PC-3 (cell line): ENCODE measurements at regions not wholly inside any gene's neighbourhood (a gene's known extent, or its start where the extent isn't known, plus 50 kb on each side); places are given as distances from the start of the nearest gene placed in this dataset.
"Not testable (repeated sequence)": the region's sequence is repeated elsewhere in the genome, so short reads cannot be mapped to it uniquely, and the experiment has no call there.

Experiments
- ATAC-seq: fragments of 200-7000 bp; cut with Tn5 transposase; 2 replicates; pipeline ENCODE4 v1.9.1; 2020; ENCODE audit warnings: mild to moderate bottlenecking, moderate library complexity
- BruUV-seq: library from RNA; stranded (reverse); fragments of 400-500 nt; replicated peaks from 2 replicates; lab custom pipeline; 2021; lab: Mats Ljungman, UMichigan
- CTCF ChIA-PET: fragments of 300-600 bp; sonication (Branson Sonifier 250); formaldehyde crosslinking; loops from one replicate; lab custom pipeline; 2022; ENCODE audit warnings: antibody characterized with exemption; lab: Charles Lee
- POLR2A ChIA-PET: fragments of 300-600 bp; sonication (Branson Sonifier 250); formaldehyde crosslinking; loops from one replicate; lab custom pipeline; 2022; ENCODE audit warnings: antibody characterized with exemption; ENCODE audit not compliant: unreplicated experiment; lab: Charles Lee
- DNase-seq: peaks from one replicate; pipeline ENCODE4 v3.0.0-alpha.2; 2015
- H2AFZ ChIP-seq: fragments of 300-600 bp; sonication (generic); 2 replicates; pipeline ENCODE4 v1.6.0; 2016; ENCODE audit warnings: antibody characterized with exemption, low read length
- H3F3A ChIP-seq: fragments of 300-600 bp; sonication (generic); one replicate; pipeline ENCODE4 v1.6.0; 2017; ENCODE audit warnings: antibody characterized with exemption, low read length, control low read depth, mild to moderate bottlenecking; ENCODE audit not compliant: unreplicated experiment
- H3K27ac ChIP-seq: fragments of 300-600 bp; sonication (generic); 2 replicates; pipeline ENCODE4 v1.5.1; 2016; ENCODE audit warnings: mild to moderate bottlenecking, low read length
- H3K27me3 ChIP-seq: fragments of 300-600 bp; sonication (generic); 2 replicates; pipeline ENCODE4 v1.6.1; 2016; ENCODE audit warnings: low read length, mixed read lengths
- H3K36me3 ChIP-seq: fragments of 300-600 bp; sonication (generic); 2 replicates; pipeline ENCODE4 v1.6.1; 2016; ENCODE audit warnings: low read depth, mixed run types, low read length, mixed read lengths
- H3K4me1 ChIP-seq: fragments of 300-600 bp; sonication (generic); 2 replicates; pipeline ENCODE4 v1.5.1; 2016; ENCODE audit warnings: low read length; ENCODE audit not compliant: insufficient read depth
- H3K4me2 ChIP-seq: fragments of 300-600 bp; sonication (generic); 2 replicates; pipeline ENCODE4 v1.6.0; 2016; ENCODE audit warnings: low read length
- H3K4me3 ChIP-seq: fragments of 300-600 bp; sonication (generic); 2 replicates; pipeline ENCODE4 v1.5.1; 2016; ENCODE audit warnings: mild to moderate bottlenecking, low read length, mixed read lengths
- H3K79me2 ChIP-seq: fragments of 300-600 bp; sonication (generic); 2 replicates; pipeline ENCODE4 v1.6.1; 2017; ENCODE audit warnings: low read length, mixed read lengths
- H3K9ac ChIP-seq: fragments of 300-600 bp; sonication (generic); 2 replicates; pipeline ENCODE4 v1.6.0; 2016; ENCODE audit warnings: mild to moderate bottlenecking, low read length
- H3K9me2 ChIP-seq: fragments of 300-600 bp; sonication (generic); replicated peaks from 2 replicates; pipeline ENCODE4 v1.6.1; 2016; ENCODE audit warnings: mixed run types, low read length, mixed read lengths
- H3K9me3 ChIP-seq: fragments of 300-600 bp; sonication (generic); 2 replicates; pipeline ENCODE4 v1.6.1; 2016; ENCODE audit warnings: low read length, mixed read lengths
- H4K20me1 ChIP-seq: fragments of 300-600 bp; sonication (generic); 2 replicates; pipeline ENCODE4 v1.6.1; 2016; ENCODE audit warnings: low read length, mixed read lengths
- EZH2 ChIP-seq: fragments of 300-600 bp; sonication (generic); IDR thresholded peaks from one replicate; pipeline ENCODE4 v1.6.1; 2017; ENCODE audit warnings: antibody characterized with exemption, mild to moderate bottlenecking, low read length; ENCODE audit not compliant: unreplicated experiment
- EZH2phosphoT487 ChIP-seq: fragments of 300-600 bp; sonication (generic); IDR thresholded peaks from 2 replicates; pipeline ENCODE4 v1.6.1; 2018; ENCODE audit warnings: mild to moderate bottlenecking, antibody characterized with exemption, low read length, borderline replicate concordance
- intact Hi-C: fragments of 100-400 bp; cut with micrococcal nuclease; formaldehyde crosslinking; loops from 2 replicates; pipeline ENCODE4 v1.9.0; 2023
- TF ChIP-seq, protein P1 (sequence below): fragments of 300-600 bp; sonication (generic); conservative IDR thresholded peaks from 2 replicates; pipeline ENCODE4 v1.5.1; 2017; ENCODE audit warnings: antibody characterized with exemption, low read depth, mild to moderate bottlenecking, low read length

DNA sequence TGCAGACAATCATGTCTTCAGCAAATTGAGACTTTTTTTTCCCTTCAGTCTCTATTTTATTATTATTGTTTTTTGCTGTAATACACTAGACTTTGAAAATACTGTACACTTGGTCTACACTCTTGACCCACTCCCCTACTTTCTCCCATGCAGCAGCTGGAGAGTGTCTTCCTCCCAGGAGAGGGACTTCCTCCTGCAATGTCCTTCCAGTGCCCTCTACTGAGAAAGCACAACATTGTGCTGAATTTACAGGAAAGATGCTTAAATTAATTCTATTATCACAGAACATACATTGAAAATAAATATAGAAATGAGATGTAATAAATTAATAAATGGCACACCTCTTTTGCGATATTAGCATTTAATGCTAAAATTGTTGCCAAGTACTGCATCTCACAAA, 411.3 kb downstream of the CCSER2 start:
- DNase-seq (no peak), ATAC-seq (no peak)
- no peak for TF ChIP-seq EZH2
- TF ChIP-seq, protein P1, sequence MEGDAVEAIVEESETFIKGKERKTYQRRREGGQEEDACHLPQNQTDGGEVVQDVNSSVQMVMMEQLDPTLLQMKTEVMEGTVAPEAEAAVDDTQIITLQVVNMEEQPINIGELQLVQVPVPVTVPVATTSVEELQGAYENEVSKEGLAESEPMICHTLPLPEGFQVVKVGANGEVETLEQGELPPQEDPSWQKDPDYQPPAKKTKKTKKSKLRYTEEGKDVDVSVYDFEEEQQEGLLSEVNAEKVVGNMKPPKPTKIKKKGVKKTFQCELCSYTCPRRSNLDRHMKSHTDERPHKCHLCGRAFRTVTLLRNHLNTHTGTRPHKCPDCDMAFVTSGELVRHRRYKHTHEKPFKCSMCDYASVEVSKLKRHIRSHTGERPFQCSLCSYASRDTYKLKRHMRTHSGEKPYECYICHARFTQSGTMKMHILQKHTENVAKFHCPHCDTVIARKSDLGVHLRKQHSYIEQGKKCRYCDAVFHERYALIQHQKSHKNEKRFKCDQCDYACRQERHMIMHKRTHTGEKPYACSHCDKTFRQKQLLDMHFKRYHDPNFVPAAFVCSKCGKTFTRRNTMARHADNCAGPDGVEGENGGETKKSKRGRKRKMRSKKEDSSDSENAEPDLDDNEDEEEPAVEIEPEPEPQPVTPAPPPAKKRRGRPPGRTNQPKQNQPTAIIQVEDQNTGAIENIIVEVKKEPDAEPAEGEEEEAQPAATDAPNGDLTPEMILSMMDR, result peak; percentile 20; the same call in 1 of the 2 replicates
- H3K9ac ChIP-seq, result no peak overlapping the region
- CTCF ChIA-PET, result interaction anchor here (1.0 kb wide), 1 partner anchor 126 kb away, joined by 4 read pairs; no protein-coding TSS in a partner anchor
- no peaks in the 10 kb centered on the region for H3K4me1 ChIP-seq
- intact Hi-C loops, result loop anchor here (10.0 kb wide), 1 partner anchor 195 kb away; no protein-coding TSS in a partner anchor
- no peaks in the 10 kb centered on the region for H3K27me3 ChIP-seq
- H3K27ac ChIP-seq, result no peak overlapping the region
- no peaks in the 10 kb centered on the region for H3K36me3 ChIP-seq
- H4K20me1 ChIP-seq, result no peaks in the 10 kb centered on the region
- no peak overlapping the region for H2AFZ ChIP-seq
- no peaks in the 10 kb centered on the region for H3F3A ChIP-seq
- BruUV-seq, result no TSS peak
- no peaks in the 10 kb centered on the region for H3K79me2 ChIP-seq
- H3K4me2 ChIP-seq, result no peak overlapping the region
- no peaks in the 10 kb centered on the region for H3K9me2 ChIP-seq
- POLR2A ChIA-PET, result no interaction called here
- no peaks in the 10 kb centered on the region for H3K9me3 ChIP-seq
- H3K4me3 ChIP-seq, result no peak overlapping the region

DNA sequence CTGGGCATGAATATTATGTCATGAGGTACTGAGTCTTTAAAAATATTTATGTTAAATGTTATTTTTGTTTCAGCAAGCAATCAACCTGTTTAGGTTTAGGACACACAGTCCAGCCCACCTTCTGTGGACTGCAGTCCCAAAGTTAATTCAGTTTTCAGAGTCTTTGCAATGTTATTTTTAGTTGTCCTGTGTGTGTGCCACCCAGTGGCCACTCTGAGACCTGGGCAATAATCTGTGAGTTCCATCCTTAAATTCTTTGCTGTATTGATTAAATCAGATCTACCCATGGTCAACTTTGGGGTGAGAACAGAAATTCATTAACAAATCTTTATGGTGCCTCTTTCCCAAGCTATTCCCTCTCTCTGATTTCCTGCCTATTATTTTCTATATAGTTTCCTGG, 415.1 kb downstream of the CCSER2 start:
- no peaks in the 10 kb centered on the region for H3K79me2 ChIP-seq
- no peak overlapping the region for H3K4me2 ChIP-seq
- no peak overlapping the region for H3K9ac ChIP-seq
- H3F3A ChIP-seq, result no peaks in the 10 kb centered on the region
- no peaks in the 10 kb centered on the region for H3K9me2 ChIP-seq
- intact Hi-C loops, result loop anchor here (1.0 to 10.0 kb wide), 2 partner anchors 130 to 199 kb away; no protein-coding TSS in a partner anchor
- TF ChIP-seq, protein P1, result peak; percentile 67
- TF ChIP-seq EZH2 (no peak), EZH2phosphoT487 (no peak)
- no TSS peak for BruUV-seq
- no peak for ATAC-seq
- ChIA-PET CTCF (no interaction called here), POLR2A (no interaction called here)
- no peaks in the 10 kb centered on the region for H3K9me3 ChIP-seq
- DNase-seq, result peak; percentile 37
- H4K20me1 ChIP-seq, result no peaks in the 10 kb centered on the region
- H3K4me1 ChIP-seq, result no peaks in the 10 kb centered on the region
- no peaks in the 10 kb centered on the region for H3K27me3 ChIP-seq
- H3K27ac ChIP-seq, result no peak overlapping the region
- no peaks in the 10 kb centered on the region for H3K36me3 ChIP-seq
- H3K4me3 ChIP-seq, result no peak overlapping the region
- no peak overlapping the region for H2AFZ ChIP-seq

DNA sequence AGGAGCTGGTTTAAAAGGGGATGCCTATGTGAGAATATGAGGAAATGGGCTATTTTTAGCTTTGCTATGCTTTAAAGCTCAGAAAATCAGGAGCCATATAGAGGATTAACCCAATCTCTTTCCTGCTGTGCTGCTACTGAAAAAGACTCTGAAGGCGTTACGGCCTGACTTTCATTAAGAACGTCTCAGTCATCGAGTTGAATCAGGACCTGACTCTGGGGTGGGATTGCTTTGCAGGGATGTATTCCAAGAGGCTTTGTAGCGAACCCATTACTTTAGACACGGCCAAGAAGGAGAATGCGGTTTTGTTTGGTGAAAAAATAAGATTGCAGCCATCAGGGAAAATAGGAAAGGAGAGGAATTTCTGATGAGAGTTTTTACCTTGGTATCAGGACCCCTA, 426.9 kb downstream of the CCSER2 start:
- Histone ChIP-seq H3K4me2 (no peak overlapping the region), H3K9me3 (no peaks in the 10 kb centered on the region), H2AFZ (no peak overlapping the region), H3K79me2 (no peaks in the 10 kb centered on the region), H3K27me3 (0 out of 2 replicates have a peak, but pooled peaks cover 7% of the 10 kb centered on the region), H4K20me1 (no peaks in the 10 kb centered on the region), H3K27ac (no peak overlapping the region), H3K4me1 (no peaks in the 10 kb centered on the region), H3K9me2 (no peaks in the 10 kb centered on the region), H3K36me3 (no peaks in the 10 kb centered on the region), H3K9ac (no peak overlapping the region), H3K4me3 (no peak overlapping the region), H3F3A (no peaks in the 10 kb centered on the region)
- intact Hi-C loops, result no loop called here
- BruUV-seq, result no TSS peak
- no peak for DNase-seq
- CTCF ChIA-PET, result no interaction called here
- ATAC-seq, result no peak
- POLR2A ChIA-PET, result no interaction called here
- TF ChIP-seq EZH2phosphoT487 (no peak), EZH2 (no peak)
- TF ChIP-seq, protein P1, result no peak

DNA sequence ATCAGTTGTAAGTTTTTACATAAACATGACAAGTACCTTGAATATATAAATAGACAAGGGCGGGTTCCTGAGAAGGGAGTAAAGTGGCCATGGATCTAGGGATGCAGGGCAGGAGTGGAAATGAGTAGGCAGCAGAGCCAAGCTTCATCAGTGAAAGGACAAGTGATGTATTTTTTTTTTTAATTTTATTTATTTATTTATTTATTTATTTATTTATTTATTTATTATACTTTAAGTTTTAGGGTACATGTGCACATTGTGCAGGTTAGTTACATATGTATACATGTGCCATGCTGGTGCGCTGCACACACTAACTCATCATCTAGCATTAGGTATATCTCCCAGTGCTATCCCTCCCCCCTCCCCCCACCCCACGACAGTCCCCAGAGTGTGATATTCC, 428.3 kb downstream of the CCSER2 start:
- H3K4me1 ChIP-seq, DNase-seq, H3K9ac ChIP-seq, H3K9me2 ChIP-seq, H3K27me3 ChIP-seq, H3K9me3 ChIP-seq, H3K27ac ChIP-seq, H2AFZ ChIP-seq, H3K4me2 ChIP-seq, CTCF ChIA-PET, H3F3A ChIP-seq, H3K4me3 ChIP-seq, H4K20me1 ChIP-seq, POLR2A ChIA-PET, H3K36me3 ChIP-seq, BruUV-seq, ATAC-seq, H3K79me2 ChIP-seq, intact Hi-C loops: not testable (repeated sequence)
